Hepatocyte (in vitro differentiated cells): ENCODE measurements at regions not wholly inside any gene's neighbourhood (a gene's known extent, or its start where the extent isn't known, plus 50 kb on each side); places are given as distances from the start of the nearest gene placed in this dataset.

Experiments
- DNase-seq: peaks from one replicate; pipeline ENCODE4 v3.0.0-alpha.2; 2016; ENCODE audit warnings: low spot score
- H2AFZ ChIP-seq: fragments of 200-600 bp; sonication (generic); 2 replicates; pipeline ENCODE4 v1.6.0; 2016; ENCODE audit warnings: antibody characterized with exemption, mild to moderate bottlenecking
- H3K27ac ChIP-seq: fragments of 200-600 bp; sonication (generic); 2 replicates; pipeline ENCODE4 v1.5.1; 2016; ENCODE audit warnings: mild to moderate bottlenecking
- H3K27me3 ChIP-seq: fragments of 200-600 bp; sonication (generic); 2 replicates; pipeline ENCODE4 v1.6.1; 2016
- H3K36me3 ChIP-seq: fragments of 200-600 bp; sonication (generic); replicated peaks from 2 replicates; pipeline ENCODE4 v1.5.1; 2016; ENCODE audit warnings: low read depth; ENCODE audit not compliant: insufficient read depth
- H3K4me1 ChIP-seq: fragments of 200-600 bp; sonication (generic); 2 replicates; pipeline ENCODE4 v1.5.1; 2016; ENCODE audit warnings: mild to moderate bottlenecking, moderate library complexity; ENCODE audit not compliant: insufficient read depth
- H3K4me2 ChIP-seq: fragments of 200-600 bp; sonication (generic); 2 replicates; pipeline ENCODE4 v1.6.0; 2016
- H3K4me3 ChIP-seq: fragments of 200-600 bp; sonication (generic); 2 replicates; pipeline ENCODE4 v1.5.1; 2016; ENCODE audit warnings: mild to moderate bottlenecking
- H3K79me2 ChIP-seq: fragments of 200-600 bp; sonication (generic); 2 replicates; pipeline ENCODE4 v1.6.0; 2017; ENCODE audit warnings: mild to moderate bottlenecking
- H3K9me2 ChIP-seq: fragments of 200-600 bp; sonication (generic); replicated peaks from 2 replicates; pipeline ENCODE4 v1.6.0; 2017; ENCODE audit warnings: mild to moderate bottlenecking; ENCODE audit not compliant: insufficient read depth
- H3K9me3 ChIP-seq: fragments of 200-600 bp; sonication (generic); 2 replicates; pipeline ENCODE4 v1.5.1; 2016; ENCODE audit warnings: low read depth, mild to moderate bottlenecking
- H4K20me1 ChIP-seq: fragments of 200-600 bp; sonication (generic); 2 replicates; pipeline ENCODE4 v1.6.0; 2016; ENCODE audit warnings: mild to moderate bottlenecking; ENCODE audit not compliant: insufficient read depth, poor library complexity, severe bottlenecking
- CTCF ChIP-seq: fragments of 200-600 bp; sonication (generic); IDR thresholded peaks from 2 replicates; pipeline ENCODE4 v1.5.1; 2016; ENCODE audit warnings: antibody characterized with exemption, mild to moderate bottlenecking; ENCODE audit not compliant: poor library complexity
- EZH2 ChIP-seq: fragments of 200-600 bp; sonication (generic); IDR thresholded peaks from 2 replicates; pipeline ENCODE4 v1.6.1; 2016; ENCODE audit warnings: antibody characterized with exemption, mild to moderate bottlenecking, borderline replicate concordance
- EZH2phosphoT487 ChIP-seq: fragments of 200-600 bp; sonication (generic); IDR thresholded peaks from one replicate; pipeline ENCODE4 v1.6.1; 2018; ENCODE audit warnings: antibody characterized with exemption, mild to moderate bottlenecking, low read depth, moderate library complexity; ENCODE audit not compliant: unreplicated experiment, severe bottlenecking
- WGBS: methylation state at CpG from one replicate; pipeline ENCODE4 v1.1.6; 2016; ENCODE audit warnings: low lambda C conversion rate; ENCODE audit errors: missing lambda C conversion rate; 5-methylcytosine and 5-hydroxymethylcytosine counted together

GRCh38 chr12:126087692-126088091 lies 1022.5 kb downstream of the AACS start:
- no peaks in the 10 kb centered on the region for H3K9me3 ChIP-seq
- no peak overlapping the region for H3K4me2 ChIP-seq
- no peaks in the 10 kb centered on the region for H3K36me3 ChIP-seq
- H3K79me2 ChIP-seq = no peaks in the 10 kb centered on the region
- TF ChIP-seq CTCF (no peak), EZH2phosphoT487 (no peak), EZH2 (no peak)
- H3K9me2 ChIP-seq = no peaks in the 10 kb centered on the region
- no peak overlapping the region for H3K4me3 ChIP-seq
- no peak overlapping the region for H3K27ac ChIP-seq
- 75% methylated on average over 3 of the region's 3 CpGs for WGBS
- H3K27me3 ChIP-seq = no peaks in the 10 kb centered on the region
- H2AFZ ChIP-seq = no peak overlapping the region
- H4K20me1 ChIP-seq = no peaks in the 10 kb centered on the region
- DNase-seq = no peak
- no peaks in the 10 kb centered on the region for H3K4me1 ChIP-seq

- H3K9me3 ChIP-seq = no peaks in the 10 kb centered on the region
- no peak overlapping the region for H3K4me3 ChIP-seq
- no peaks in the 10 kb centered on the region for H3K27me3 ChIP-seq
- H3K9me2 ChIP-seq = no peaks in the 10 kb centered on the region
- no peaks in the 10 kb centered on the region for H3K36me3 ChIP-seq
- 81% methylated on average over 1 of the region's 1 CpG for WGBS
- H3K4me1 ChIP-seq = no peaks in the 10 kb centered on the region
- H3K79me2 ChIP-seq = no peaks in the 10 kb centered on the region
- no peaks in the 10 kb centered on the region for H4K20me1 ChIP-seq
- no peak overlapping the region for H3K4me2 ChIP-seq
- DNase-seq = peak; percentile 19
- no peak overlapping the region for H3K27ac ChIP-seq
- TF ChIP-seq CTCF = no peak
- TF ChIP-seq EZH2 = no peak
- TF ChIP-seq EZH2phosphoT487 = no peak
- H2AFZ ChIP-seq = no peak overlapping the region
Observed at GRCh38 chr12:126093908-126094307, 1028.7 kb downstream of the AACS start.

- TF ChIP-seq EZH2phosphoT487 (no peak), CTCF (no peak), EZH2 (no peak)
- no peak for DNase-seq
- Histone ChIP-seq H3K4me3 (no peak overlapping the region), H2AFZ (no peak overlapping the region), H3K27ac (no peak overlapping the region), H3K79me2 (no peaks in the 10 kb centered on the region), H3K27me3 (no peaks in the 10 kb centered on the region), H3K9me2 (no peaks in the 10 kb centered on the region), H3K4me1 (no peaks in the 10 kb centered on the region), H3K4me2 (no peak overlapping the region), H3K9me3 (no peaks in the 10 kb centered on the region), H3K36me3 (no peaks in the 10 kb centered on the region), H4K20me1 (no peaks in the 10 kb centered on the region)
- 80% methylated on average over 3 of the region's 3 CpGs for WGBS
Observed at GRCh38 chr12:126095748-126096510, 1030.7 kb downstream of the AACS start.
